Psoas muscle (tissue), 7 donors: ENCODE measurements at regions not wholly inside any gene's neighbourhood (a gene's known extent, or its start where the extent isn't known, plus 50 kb on each side); places are given as distances from the start of the nearest gene placed in this dataset.

Source experiments
- ATAC-seq, 4 donors: fragments of 200-7000 bp; cut with Tn5 transposase; one replicate each; pipeline ENCODE4 v1.9.1; 2020; ENCODE audit warnings: moderate library complexity in 3 of 4, mild to moderate bottlenecking in 2 of 4
- DNase-seq, 2 donors: peaks; one replicate each; pipeline ENCODE4 v3.0.0-alpha.2; 2020
- H3K27ac ChIP-seq: fragments of 200-600 bp; one replicate; pipeline ENCODE4 v1.8.0; 2022
- H3K27me3 ChIP-seq, 3 donors: fragments of 200-600 bp in 1 of 3; one replicate each; pipeline versions ENCODE4 v1.6.1 to v1.8.0; 2013 to 2022; ENCODE audit warnings: low read length in 2 of 3, mild to moderate bottlenecking in 2 of 3, moderate library complexity in 1 of 3; ENCODE audit not compliant: insufficient read depth in 3 of 3
- H3K36me3 ChIP-seq, 2 donors: fragments of 200-600 bp in 1 of 2; one replicate each; pipeline versions ENCODE4 v1.6.1 to v1.8.0; 2013 to 2022; ENCODE audit warnings: low read depth in 1 of 2, mild to moderate bottlenecking in 1 of 2, moderate library complexity in 1 of 2; ENCODE audit not compliant: insufficient read depth in 1 of 2
- H3K4me1 ChIP-seq: fragments of 200-600 bp; one replicate; pipeline ENCODE4 v1.8.0; 2022
- H3K4me3 ChIP-seq: fragments of 200-600 bp; one replicate; pipeline ENCODE4 v1.8.0; 2022; ENCODE audit warnings: mild to moderate bottlenecking
- H3K9me3 ChIP-seq: fragments of 200-600 bp; one replicate; pipeline ENCODE4 v1.8.0; 2022
- WGBS, 3 donors: extraction: QIAGEN DNeasy Blood & Tissue Kit; methylation state at CpG; one replicate each; pipeline versions ENCODE4 v1.1.6 to v1.1.7; 2013; 5-methylcytosine and 5-hydroxymethylcytosine counted together
- intact Hi-C, 2 donors: fragments of 100-400 bp; cut with DNase I; formaldehyde crosslinking; loops; one replicate each; pipeline versions ENCODE4 v1.11.0 to v1.14.2; 2022
- TF ChIP-seq, protein P1 (sequence below): fragments of 200-600 bp; IDR thresholded peaks from one replicate; pipeline ENCODE4 v1.8.0; 2022; ENCODE audit warnings: antibody characterized with exemption
- donor health status: healthy with polysubstance abuse.
- donor health status: DM: no; HTN: no; CAD: no; lungs with moderate emphysema.
- donor health status: Bipolar disorder and iron deficiency.
- donor health status: healthy.
- donor health status: DM: yes; HTN: yes; CAD: no.
- donor health status: DM: no; HTN: no; CAD: no.
- donor health status: DM: yes; HTN: yes; CAD: no.

DNA sequence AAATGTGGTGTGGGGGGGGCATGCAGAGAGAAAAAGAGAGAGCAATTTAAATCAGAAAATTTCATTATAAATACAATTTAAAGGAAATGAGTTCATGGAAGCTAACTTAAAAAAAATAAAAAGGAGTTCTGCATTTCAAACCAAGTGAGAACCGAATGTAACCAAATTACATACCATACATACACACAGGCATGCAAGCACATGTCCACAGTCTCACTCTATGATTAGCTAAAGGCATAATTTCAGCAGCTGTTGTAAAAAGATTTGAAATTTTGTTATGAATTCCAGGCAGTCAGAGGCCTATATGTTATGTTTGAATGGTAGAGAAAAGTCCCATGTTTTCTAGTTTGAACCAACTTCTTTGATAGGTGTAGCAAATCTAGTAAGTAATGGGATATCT lies 611.6 kb upstream of the ADGRL3 start:
- ATAC-seq: no peak
- intact Hi-C loops: no loop called here
- Histone ChIP-seq H3K9me3 (no peaks in the 10 kb centered on the region), H3K27ac (no peak overlapping the region), H3K27me3 (no peaks in the 10 kb centered on the region), H3K4me1 (no peaks in the 10 kb centered on the region), H3K36me3 (no peaks in the 10 kb centered on the region), H3K4me3 (no peak overlapping the region)
- TF ChIP-seq, protein P1, sequence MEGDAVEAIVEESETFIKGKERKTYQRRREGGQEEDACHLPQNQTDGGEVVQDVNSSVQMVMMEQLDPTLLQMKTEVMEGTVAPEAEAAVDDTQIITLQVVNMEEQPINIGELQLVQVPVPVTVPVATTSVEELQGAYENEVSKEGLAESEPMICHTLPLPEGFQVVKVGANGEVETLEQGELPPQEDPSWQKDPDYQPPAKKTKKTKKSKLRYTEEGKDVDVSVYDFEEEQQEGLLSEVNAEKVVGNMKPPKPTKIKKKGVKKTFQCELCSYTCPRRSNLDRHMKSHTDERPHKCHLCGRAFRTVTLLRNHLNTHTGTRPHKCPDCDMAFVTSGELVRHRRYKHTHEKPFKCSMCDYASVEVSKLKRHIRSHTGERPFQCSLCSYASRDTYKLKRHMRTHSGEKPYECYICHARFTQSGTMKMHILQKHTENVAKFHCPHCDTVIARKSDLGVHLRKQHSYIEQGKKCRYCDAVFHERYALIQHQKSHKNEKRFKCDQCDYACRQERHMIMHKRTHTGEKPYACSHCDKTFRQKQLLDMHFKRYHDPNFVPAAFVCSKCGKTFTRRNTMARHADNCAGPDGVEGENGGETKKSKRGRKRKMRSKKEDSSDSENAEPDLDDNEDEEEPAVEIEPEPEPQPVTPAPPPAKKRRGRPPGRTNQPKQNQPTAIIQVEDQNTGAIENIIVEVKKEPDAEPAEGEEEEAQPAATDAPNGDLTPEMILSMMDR: no peak
- no peak for DNase-seq
- WGBS, 3 donors: 43 to 64% (median 47%) methylated on average over 1 of the region's 1 CpG

DNA sequence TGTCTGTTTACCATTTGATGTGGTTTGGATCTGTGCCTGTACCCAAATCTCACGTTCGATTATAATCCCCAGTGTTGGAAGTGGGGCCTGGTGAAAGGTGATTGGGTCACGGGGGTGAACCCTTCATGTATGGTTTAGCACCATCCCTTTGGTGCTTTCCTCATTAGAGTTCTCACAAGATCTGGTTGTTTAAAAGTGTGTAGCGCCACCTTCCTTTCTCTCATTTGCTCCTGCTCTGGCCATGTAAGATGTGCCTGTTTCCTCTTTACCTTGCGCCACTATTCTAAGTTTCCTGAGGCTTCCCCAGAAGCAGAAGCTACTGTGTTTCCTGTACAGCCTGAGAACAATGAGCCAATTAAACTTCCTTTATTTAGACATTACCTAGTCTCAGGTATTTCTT lies 610.7 kb upstream of the ADGRL3 start:
- H3K36me3 ChIP-seq: no peaks in the 10 kb centered on the region
- intact Hi-C loops: no loop called here
- DNase-seq: no peak
- H3K9me3 ChIP-seq: no peaks in the 10 kb centered on the region
- no peak overlapping the region for H3K4me3 ChIP-seq
- H3K4me1 ChIP-seq: no peaks in the 10 kb centered on the region
- 68 to 84% (median 81%) methylated on average over 5 of the region's 5 CpGs for WGBS, 3 donors
- no peaks in the 10 kb centered on the region for H3K27me3 ChIP-seq
- ATAC-seq: no peak
- TF ChIP-seq, protein P1: no peak
- H3K27ac ChIP-seq: no peak overlapping the region

DNA sequence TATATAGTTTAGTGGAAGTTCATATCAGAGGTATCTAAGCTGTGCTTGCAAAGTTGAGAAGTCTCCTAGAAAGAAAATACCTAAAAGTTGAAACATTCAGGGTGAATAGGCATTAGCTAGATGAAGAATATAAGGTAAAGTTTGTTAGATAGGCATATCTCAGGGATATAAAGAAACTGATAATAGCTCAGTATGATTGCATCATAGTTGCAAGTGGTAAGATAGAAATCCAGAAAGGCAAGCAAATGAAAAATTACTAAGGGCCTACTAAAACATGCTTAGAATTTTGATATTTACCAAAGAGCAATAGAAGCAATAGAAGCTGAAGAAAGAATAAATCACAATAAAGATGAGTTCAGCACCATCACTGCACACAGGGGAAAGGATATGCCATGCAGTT lies 610.0 kb upstream of the ADGRL3 start:
- Histone ChIP-seq H3K4me1 (no peaks in the 10 kb centered on the region), H3K27ac (no peak overlapping the region), H3K4me3 (no peak overlapping the region), H3K36me3 (no peaks in the 10 kb centered on the region), H3K9me3 (no peaks in the 10 kb centered on the region), H3K27me3 (no peaks in the 10 kb centered on the region)
- intact Hi-C loops: no loop called here
- ATAC-seq: no peak
- TF ChIP-seq, protein P1: no peak
- no peak for DNase-seq

DNA sequence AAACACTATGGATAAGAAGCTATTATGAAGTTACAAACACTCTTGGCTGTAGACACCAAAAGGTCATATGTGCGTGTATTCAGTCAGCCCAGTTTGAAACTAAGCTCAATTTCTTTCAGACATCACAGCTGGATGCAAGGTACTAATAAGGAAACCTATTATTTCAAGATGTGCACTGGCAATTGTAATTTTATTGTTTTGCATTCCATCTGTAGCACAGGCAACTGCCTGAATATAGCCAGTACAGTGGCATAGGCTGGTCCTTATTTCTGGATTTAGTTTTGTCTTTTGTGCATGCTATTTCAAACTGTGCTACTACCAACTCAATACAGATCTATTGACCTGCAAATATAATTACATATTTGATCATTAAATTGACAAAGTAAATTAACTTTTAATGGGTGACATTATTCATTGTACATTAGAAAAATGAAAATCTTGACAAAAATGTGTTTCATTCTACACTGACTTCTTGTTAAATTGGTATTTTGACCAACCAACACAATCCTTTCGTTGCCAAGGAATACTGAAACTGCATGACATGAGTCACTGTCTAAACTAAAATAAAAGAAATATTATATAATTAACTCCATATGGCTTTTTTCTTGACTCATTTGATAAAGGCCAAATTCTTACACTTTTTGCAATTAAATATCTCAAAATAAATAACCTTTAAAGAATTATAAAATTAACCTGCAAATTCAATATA lies 594.3 kb upstream of the ADGRL3 start:
- WGBS, 3 donors: 62 to 73% (median 63%) methylated on average over 2 of the region's 2 CpGs
- TF ChIP-seq, protein P1: no peak
- Histone ChIP-seq H3K27me3 (no peaks in the 10 kb centered on the region), H3K9me3 (no peaks in the 10 kb centered on the region), H3K4me1 (no peaks in the 10 kb centered on the region), H3K27ac (no peak overlapping the region), H3K4me3 (no peak overlapping the region), H3K36me3 (no peaks in the 10 kb centered on the region)
- intact Hi-C loops: no loop called here
- no peak for DNase-seq
- no peak for ATAC-seq
